Jurkat, Clone E6-1 (cell line): ENCODE measurements at regions not wholly inside any gene's neighbourhood (a gene's known extent, or its start where the extent isn't known, plus 50 kb on each side); places are given as distances from the start of the nearest gene placed in this dataset.
A peak's percentile ranks its signal among the peaks of the same experiment; 100 is the strongest.

Source experiments
- DNase-seq: peaks from one replicate; pipeline ENCODE4 v3.0.0-alpha.2; 2011; ENCODE audit warnings: low read depth, low spot score
- H3K4me3 ChIP-seq: 2 replicates; pipeline ENCODE4 v1.5.1; 2011; ENCODE audit warnings: mild to moderate bottlenecking, low read length, control low read depth, moderate library complexity

DNA sequence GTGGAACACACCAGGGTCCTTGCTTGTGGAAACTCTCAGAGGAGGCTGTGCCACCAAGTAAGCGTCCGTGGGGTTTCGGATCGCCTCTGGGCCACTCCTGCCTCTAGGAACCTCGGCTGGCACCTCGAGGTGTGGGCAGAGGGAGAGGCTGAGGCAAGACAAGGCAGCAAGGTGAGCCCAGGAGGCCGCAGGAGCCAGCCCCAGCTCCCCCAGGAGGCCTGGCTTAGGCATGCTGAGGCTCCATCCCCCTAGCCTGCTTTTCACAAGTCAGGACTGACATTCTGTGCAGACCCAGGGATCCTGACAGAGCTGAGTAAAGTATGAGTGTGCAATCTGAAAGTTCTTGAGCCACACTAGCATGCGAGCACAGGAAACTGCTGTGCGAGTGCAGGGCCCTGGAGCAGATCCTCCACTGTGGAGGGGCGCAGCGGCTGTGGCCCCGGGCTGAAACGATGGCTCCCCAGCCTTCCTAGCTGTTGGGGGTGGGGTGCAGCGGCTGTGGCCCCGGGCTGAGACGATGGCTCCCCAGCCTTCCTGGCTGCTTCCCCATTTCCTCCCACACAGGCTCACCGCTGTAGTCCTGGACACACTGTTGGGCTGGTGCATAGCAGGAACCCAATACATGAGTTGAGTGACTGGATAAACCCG is 75.2 kb upstream of the CD93 start:
- no peak for DNase-seq
- H3K4me3 ChIP-seq = no peak overlapping the region

DNA sequence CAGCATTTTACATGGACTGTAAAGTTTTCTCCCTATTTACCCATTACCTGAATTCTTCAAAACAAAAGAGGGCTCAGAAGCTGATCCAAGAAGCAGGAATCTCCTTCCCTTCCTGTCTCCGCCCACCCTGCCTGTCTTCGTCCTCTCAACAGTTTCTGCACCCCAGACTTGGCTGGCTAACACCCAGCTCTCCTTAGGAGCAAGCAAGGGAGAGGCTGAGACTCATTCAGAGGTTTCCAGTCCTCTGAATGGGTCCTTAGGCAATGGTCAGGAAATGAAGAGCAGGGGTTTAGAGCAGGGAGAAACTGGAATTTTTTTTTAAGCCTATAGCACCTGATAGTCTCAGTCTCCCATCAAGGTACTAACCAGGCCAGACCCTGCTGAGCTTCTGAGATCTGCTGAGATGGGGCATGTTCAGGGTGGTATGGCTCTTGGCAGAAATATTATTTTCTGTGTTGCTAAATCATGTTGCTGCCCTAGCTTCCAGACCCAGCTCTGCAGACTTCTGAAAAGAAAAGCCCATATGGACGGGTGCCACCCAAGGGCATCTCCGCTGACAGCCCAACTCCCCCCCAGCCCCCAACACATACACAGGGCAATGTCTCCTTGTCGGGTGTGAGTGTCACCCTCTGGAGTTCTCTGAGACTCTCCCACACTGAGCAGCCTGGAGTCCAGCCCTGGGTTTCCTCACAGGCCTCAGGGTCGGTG is 74.6 kb upstream of the CD93 start:
- no peak overlapping the region for H3K4me3 ChIP-seq

DNA sequence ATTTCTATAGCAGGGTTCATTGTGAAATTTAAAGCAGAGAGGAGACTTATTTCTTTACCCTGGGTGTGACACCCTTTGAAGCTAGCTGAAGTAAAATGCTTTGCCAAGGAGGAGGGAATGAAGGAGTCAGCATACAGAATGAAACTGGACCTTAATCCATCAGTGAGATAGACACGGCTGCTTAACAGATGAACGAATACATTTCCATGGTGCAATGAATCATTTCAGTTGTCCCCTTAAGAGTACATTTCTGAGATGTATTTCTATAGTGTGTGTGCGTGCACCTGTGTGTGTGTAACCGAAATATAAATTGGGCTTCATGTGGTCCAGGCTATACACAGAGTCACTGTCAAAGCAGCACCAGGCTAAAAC is 73.8 kb upstream of the CD93 start:
- peak overlapping the region; percentile 12; the same call in 1 of the 2 replicates for H3K4me3 ChIP-seq
- peak; percentile 35 for DNase-seq

More for the DNA sequence above, 74.6 kb upstream of the CD93 start:
- DNase-seq = no peak

DNA sequence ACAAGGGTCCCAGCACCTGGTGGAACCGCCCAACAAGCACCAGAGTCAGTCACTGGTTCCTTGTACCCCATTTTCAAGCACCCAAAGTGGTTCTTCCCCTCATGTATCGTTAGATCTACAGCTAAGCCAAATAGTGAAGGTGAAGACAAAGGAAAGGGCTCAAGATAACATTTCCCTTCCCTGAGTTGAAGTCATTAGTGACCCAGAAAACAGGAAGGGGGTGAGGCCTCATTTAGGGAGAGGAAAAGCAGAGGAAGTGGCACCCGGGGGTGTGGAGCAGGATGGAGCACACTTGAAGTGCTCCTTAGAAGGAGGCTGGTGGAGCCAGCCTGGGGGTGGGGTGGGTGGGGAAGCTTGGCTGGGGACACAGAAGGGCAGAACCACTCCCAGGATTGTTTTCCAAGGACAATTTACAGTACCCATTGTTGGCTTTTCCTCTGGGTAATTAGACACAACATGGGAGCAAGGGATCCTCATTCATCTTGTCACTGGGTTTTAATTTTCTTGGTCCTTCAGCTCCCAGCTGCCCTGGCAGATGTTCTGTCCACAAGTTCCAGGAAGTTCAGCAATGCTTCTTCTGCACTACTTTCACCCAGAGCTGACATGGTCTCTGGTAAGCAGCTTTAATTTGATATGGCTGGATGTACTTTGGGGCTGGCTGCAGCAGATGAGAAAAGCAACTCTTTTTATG is 73.3 kb upstream of the CD93 start:
- no peak for DNase-seq
- no peak overlapping the region; the same call in 1 of the 2 replicates for H3K4me3 ChIP-seq

DNA sequence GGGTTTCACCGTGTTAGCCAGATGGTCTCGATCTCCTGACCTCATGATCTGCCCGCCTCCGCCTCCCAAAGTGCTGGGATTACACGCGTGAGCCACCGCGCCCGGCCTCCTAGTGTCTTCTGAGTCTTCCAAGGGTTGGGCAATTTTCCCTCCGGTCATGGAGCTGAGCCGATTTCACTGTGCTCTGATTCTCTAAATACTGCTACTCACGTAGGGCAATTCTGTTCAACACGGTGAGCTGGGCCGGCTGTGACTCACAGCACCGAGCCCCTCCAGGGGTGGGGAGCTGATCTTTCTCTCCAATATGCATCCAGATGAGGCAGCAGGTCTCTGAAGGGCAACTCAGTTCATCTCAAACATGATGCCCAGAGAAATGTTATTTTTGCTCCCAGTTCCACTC is 71.6 kb upstream of the CD93 start:
- no peak overlapping the region for H3K4me3 ChIP-seq
- DNase-seq = no peak

DNA sequence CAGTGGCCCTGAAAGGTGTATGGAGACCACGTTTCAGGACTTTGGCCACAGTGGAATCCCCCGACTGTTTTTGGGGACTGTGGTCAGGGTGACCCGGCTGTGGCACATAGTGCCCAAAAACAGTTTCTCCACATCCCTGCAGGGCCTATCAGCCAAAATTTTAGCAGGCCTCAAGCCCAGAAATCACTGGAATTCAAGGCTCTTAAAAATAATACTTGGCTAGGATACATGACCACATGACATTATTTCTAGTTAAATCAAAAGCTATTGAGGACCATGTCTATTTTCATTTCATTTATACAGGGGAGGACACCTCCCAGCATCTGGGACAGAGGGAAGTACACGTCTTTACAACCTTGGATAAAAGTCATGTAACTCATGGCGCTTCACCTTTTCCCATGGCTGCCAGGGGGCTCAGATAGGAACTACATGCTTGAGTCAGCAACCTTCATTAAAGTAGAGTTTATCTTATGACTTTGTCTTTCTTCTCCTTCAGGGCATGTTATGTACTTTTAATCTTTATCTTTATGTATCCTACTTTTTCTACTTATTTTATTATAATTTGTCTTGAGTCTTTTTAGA is 70.8 kb upstream of the CD93 start:
- no peak for DNase-seq
- H3K4me3 ChIP-seq = no peak overlapping the region

DNA sequence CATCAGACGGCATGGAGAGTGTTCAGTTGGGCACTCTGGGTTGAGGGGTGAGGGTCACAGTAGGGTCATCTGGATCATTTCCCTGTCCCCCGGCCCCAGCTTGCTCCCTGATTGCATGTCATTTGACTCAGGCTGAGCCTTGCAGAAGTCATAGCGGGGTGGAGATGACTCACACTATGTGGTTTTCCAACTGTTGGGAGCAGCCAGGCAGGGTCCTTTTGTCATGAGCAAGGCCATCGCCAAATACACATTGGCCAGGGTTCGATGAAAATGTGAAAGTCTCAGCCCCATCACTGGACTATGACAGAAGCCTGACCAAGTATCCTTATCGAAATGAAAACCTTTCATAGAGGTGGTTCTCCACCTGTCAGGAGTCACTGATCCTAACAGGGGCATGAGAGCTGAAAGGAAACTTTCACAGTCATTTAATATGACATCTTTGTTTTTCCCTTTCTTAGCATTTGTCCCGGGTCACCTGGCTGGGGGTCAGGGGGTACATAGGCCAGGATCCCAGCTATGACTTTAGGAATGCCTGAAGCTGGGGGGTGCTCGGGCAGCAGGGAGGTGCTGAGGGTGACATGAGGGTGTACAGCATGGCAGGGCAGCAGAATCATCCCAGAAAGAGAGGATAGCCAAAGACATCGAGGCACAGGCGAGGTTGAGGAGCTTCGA is 70.2 kb upstream of the CD93 start:
- no peak for DNase-seq

DNA sequence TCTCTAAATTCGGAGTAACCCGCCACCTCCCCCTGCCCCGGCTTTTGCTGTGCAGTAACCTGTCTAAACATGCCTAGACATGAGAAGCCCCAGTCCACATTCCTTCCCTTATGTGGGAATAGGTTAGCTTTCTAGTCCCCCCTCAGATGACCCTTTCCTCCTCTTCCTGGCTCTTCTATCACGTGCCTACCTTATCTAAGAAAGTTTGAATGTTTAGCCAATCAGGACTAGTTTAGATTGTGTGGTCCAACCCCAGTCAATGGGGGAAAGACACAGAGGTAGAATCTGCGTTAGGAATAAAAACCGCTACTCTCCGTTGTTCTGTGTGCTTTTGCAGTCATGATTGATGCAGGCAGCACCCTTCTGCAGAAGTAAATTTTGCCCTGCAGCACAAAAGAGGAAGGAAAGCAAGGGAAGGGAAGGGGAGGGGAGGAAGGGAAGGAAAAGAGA is 69.0 kb upstream of the CD93 start:
- DNase-seq = no peak
- no peak overlapping the region for H3K4me3 ChIP-seq

More for the DNA sequence above, 70.2 kb upstream of the CD93 start:
- no peak overlapping the region for H3K4me3 ChIP-seq

DNA sequence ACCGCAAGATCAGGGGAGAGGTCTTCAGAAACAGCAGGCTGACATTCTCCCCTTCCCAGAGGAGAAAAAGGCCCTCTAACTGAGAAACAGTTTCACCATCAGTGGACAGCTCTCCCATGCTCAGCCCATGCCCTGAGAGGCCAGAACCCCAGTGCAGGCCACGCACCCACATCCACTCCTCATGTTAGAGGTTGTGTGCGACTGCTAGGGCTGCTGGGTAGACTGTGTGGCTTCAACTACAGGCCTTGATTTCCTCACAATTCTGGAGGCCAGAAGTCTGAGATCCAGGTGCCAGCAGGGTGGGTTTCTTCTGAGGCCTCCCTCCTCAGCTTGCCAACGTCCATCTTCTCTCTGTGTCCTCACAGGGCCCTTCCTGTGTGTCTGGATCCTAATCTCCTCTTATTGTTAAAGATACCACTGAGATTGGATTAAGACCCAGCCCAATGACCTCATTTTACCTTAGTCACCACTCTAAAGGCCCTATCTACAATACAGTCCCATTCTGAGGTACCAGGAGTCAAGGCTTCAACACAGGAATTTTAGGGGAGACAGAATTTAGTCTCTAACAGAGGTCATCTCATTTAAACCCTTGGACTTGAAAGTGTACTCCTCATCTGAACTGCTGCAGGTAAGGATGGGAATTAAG is 67.7 kb upstream of the CD93 start:
- no peak for DNase-seq
- no peak overlapping the region for H3K4me3 ChIP-seq

DNA sequence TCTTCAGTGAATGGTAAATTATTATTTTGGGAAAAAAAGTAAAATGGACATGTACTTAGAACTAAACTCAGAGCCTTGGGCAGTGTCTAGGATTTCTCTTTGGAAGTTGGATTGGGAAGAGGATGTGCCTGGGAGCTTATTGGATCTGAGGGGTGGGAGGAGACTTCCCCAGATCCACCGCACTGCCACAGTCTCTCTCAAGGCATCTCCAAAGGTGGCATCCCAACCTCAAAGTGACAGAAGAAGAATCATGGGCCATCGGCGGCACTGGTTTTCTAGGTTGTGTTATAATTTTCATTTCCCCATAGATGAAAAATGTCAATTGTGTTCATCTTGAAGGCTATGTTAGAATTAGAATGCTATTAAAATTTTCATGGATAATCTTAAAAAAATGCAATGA is 66.8 kb upstream of the CD93 start:
- no peak overlapping the region for H3K4me3 ChIP-seq
- DNase-seq = no peak

DNA sequence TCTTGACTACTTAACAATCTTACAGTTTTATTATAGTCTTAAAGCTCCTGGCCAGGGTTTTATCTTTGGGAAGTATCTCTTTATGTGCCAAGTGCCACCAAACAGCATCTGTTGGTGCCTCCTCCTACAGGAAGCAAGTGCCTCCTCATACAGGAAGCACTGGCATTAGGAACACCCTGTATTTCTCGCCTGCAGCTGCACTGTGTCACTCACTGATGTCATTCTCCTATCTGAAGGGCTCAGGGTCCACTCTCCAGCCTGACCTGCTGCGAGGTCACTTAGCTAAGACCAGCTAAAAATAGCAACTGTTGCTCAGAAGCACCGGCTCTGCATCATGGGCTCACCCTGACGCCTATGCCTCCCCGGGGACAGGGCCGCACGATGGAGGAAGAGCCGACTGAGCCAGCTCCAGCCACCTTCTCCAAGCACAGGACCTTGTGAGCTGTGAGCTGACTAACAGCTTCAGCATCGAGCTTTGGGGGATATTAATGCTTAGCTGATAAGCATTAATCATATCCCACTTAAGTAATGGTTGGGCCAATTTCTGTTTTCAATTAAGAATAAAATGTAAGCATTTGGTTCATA is 66.3 kb upstream of the CD93 start:
- DNase-seq = no peak

DNA sequence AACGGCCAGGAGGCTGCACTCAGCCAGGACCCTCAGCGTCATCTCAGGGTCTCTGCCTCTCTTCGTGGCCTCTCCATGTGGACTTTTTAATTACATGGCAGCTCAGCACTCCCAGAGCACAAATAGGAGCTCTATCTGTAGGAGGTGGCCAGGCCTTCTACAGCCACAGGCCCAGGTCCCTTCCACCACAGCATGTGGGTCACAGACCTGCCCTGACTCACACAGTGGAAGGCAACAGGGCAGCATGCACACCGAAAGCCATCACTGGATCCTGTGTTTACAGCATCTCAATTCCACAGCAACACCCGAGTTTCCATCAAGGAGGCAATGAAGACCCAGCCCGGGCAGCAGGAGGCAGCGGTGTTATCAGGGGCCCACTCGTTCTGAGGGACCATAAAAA is 65.8 kb upstream of the CD93 start:
- no peak overlapping the region for H3K4me3 ChIP-seq

More for the DNA sequence above, 66.3 kb upstream of the CD93 start:
- no peak overlapping the region for H3K4me3 ChIP-seq

DNA sequence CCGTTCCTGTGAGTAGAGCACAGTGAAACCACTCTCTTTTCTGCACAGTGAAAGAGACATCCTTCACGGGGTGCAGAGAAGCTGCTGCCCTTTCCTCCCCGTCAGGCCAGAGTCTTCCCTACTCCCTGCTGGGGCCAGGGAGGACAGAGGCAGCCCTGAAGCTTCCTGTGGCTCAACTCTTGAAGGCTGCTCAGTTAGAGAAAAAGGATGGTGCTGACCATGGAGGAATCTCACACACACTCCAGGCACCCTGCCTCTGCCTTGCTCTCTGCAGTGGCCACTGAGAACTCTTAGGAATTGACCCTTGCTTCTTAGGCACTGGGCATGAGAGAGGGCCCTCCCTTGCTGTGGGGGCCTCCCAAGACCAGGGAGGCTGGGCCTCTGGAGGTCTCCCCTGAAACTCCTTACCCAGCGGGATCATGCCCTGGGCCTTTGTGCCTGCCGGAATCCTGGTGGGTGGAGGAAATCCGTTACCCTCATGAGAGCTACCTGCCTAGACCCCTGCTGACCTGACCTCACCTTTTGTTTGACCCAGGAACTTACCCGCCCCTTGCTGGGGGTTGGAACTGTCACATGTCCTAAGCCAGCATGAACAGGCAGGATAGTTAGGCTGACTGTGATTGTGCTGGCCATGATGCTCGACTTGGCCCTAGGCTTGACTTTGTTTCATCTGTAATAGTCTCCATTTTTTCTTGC is 65.0 kb upstream of the CD93 start:
- H3K4me3 ChIP-seq = no peak overlapping the region
- no peak for DNase-seq

More for the DNA sequence above, 65.8 kb upstream of the CD93 start:
- DNase-seq = no peak

DNA sequence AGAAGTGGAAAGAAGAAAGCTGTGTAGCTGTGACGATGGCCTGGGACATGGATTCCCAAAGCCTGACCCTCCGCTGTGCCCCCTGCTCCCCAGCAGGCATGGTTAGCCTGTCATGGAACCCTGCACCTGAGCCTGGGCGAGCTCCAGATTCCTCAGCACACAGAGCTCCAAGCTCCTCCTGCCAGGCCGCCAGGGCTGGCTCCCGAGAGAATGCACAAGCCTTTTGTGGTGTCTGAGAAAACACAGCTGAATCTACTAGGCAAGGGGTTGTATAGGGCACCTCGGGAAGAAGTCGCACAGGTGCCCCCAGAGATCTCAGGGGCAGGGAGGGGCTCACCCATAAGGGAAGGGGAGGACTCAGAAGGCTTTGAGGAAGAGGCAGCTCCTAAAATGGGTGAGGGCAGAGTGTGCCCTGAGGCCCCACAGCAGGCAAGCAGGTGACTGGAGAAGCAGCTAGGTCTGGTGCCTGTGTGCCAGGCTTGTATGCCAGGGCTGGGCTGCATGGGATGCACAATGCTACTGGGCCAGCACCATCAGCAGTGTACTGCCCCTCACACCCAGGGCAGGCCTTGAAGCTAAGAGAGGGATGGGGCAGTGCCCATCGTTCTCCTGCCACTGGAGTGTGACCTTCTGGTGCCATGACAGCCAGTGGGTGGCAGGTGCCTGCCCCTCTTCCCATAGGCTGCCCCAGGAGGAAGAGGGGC is 64.3 kb upstream of the CD93 start:
- H3K4me3 ChIP-seq = no peak overlapping the region
- no peak for DNase-seq

DNA sequence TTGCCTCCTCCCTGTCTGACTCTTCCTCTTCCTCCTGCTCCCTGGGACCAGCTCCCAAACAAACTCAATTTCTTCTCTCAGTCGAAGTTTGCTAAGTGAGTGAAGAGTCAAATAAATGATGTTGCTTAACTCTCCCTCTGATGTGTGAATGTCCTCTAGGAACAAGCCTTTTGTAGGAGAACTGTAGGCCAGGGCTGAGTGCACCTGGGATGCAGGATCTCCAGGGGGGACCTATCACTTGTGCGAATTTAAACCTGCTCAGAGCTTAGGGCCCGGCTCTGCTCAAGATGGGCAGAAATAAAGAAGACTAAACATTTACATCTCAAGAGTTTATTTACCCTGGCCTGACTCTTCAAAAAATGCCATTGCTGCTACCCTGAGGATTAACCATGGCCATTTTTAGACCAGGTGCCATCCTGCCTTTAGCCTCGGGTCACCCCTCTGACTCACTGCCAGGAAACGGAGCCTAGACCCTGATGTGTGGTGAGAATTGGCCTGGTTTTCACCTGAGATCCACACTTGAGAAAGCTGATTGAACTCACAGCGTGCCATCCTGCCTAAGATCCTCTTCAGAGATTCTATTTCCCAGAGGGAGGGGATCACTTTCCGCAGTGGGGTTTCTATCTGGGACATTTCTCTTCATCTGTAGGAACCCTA is 63.6 kb upstream of the CD93 start:
- DNase-seq = no peak

DNA sequence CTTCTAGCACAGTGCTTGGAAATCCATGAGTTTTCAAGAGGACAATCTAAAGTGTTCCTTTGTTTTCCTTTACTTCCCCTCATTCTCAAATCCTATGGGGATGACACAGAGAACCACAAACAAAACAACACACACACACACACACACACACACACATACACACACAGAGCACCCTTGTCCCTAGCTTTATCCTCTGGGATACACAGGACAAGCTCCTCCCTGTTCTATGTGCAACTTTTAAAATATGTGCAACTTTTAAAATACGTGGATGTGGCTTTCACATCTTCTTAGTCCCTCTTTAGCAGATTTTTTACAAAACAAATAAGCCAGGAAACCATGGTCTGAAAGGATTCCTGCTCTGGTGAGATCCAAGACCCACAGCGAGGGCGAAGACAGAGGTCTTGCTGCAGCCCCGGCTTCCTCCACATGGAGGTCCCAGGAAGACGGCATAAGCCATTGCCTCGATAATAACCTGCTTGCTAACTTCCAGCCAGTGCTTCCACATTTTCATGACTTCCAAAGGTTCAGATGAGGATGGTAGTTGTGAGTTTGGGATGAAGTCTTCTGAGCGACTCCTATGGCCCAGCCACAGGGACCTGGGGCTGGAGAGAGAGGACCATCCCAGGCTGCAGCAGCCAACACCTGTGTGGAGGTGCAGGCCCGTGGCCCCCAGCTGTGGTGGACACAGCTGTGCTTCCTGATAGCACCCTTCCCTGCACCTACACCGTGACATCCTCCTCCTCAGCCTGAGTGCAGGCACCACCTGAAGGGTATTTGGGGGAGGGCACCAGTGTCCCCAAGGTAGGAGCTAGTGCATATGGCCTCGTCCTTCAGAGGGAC is 62.8 kb upstream of the CD93 start:
- DNase-seq = no peak
- H3K4me3 ChIP-seq = no peak overlapping the region

More for the DNA sequence above, 63.6 kb upstream of the CD93 start:
- H3K4me3 ChIP-seq = no peak overlapping the region
